ENCODE measurements at regions not wholly inside any gene's neighbourhood (a gene's known extent, or its start where the extent isn't known, plus 50 kb on each side); places are given as distances from the start of the nearest gene placed in this dataset.

- TF ChIP-seq, protein P1, sequence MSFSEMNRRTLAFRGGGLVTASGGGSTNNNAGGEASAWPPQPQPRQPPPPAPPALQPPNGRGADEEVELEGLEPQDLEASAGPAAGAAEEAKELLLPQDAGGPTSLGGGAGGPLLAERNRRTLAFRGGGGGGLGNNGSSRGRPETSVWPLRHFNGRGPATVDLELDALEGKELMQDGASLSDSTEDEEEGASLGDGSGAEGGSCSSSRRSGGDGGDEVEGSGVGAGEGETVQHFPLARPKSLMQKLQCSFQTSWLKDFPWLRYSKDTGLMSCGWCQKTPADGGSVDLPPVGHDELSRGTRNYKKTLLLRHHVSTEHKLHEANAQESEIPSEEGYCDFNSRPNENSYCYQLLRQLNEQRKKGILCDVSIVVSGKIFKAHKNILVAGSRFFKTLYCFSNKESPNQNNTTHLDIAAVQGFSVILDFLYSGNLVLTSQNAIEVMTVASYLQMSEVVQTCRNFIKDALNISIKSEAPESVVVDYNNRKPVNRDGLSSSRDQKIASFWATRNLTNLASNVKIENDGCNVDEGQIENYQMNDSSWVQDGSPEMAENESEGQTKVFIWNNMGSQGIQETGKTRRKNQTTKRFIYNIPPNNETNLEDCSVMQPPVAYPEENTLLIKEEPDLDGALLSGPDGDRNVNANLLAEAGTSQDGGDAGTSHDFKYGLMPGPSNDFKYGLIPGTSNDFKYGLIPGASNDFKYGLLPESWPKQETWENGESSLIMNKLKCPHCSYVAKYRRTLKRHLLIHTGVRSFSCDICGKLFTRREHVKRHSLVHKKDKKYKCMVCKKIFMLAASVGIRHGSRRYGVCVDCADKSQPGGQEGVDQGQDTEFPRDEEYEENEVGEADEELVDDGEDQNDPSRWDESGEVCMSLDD (CRISPR knock-in tag; IDR thresholded peaks at IDR 0.05; ENCODE audit: borderline replicate concordance): no peak
- TF ChIP-seq SP5 (CRISPR knock-in tag; IDR thresholded peaks at IDR 0.05; ENCODE audit: borderline replicate concordance, low read depth) (peak; percentile 98), FOXC1 (CRISPR knock-in tag; IDR thresholded peaks at IDR 0.05; ENCODE audit: borderline replicate concordance) (no peak), ZNF205 (CRISPR knock-in tag; IDR thresholded peaks at IDR 0.05) (no peak), ZNF616 (CRISPR knock-in tag; IDR thresholded peaks at IDR 0.05; ENCODE audit: low read depth) (no peak), NFE2L1 (CRISPR knock-in tag; IDR thresholded peaks at IDR 0.05; ENCODE audit: borderline replicate concordance) (no peak), CHD2 (IDR thresholded peaks at IDR 0.05; ENCODE audit: low read depth, low read length) (no peak), PLSCR1 (CRISPR knock-in tag; IDR thresholded peaks at IDR 0.05; ENCODE audit: borderline replicate concordance) (no peak), ZNF530 (CRISPR knock-in tag; IDR thresholded peaks at IDR 0.05; ENCODE audit: low read depth) (no peak), ZNF556 (CRISPR knock-in tag; IDR thresholded peaks at IDR 0.05; ENCODE audit: borderline replicate concordance) (no peak), ZNF12 (CRISPR knock-in tag; IDR thresholded peaks at IDR 0.05) (no peak), ZBTB7B (CRISPR knock-in tag; IDR thresholded peaks at IDR 0.05) (no peak; the same call in 1 of the 2 replicates), ZNF17 (CRISPR knock-in tag; IDR thresholded peaks at IDR 0.05) (no peak), MEIS2 (CRISPR knock-in tag; IDR thresholded peaks at IDR 0.05) (no peak), KDM1A (CRISPR knock-in tag; IDR thresholded peaks at IDR 0.05) (0 out of 2 replicates have a peak, but pooled peaks have one; percentile 23), GATA4 (IDR thresholded peaks at IDR 0.05; ENCODE audit: borderline replicate concordance, low read depth) (no peak), ZNF550 (CRISPR knock-in tag; IDR thresholded peaks at IDR 0.05; ENCODE audit: borderline replicate concordance) (no peak), POLR2G (IDR thresholded peaks at IDR 0.05; ENCODE audit: low read depth, low read length) (no peak), ETV5 (CRISPR knock-in tag; IDR thresholded peaks at IDR 0.05; ENCODE audit: borderline replicate concordance) (no peak)
- TF ChIP-seq, protein P2, sequence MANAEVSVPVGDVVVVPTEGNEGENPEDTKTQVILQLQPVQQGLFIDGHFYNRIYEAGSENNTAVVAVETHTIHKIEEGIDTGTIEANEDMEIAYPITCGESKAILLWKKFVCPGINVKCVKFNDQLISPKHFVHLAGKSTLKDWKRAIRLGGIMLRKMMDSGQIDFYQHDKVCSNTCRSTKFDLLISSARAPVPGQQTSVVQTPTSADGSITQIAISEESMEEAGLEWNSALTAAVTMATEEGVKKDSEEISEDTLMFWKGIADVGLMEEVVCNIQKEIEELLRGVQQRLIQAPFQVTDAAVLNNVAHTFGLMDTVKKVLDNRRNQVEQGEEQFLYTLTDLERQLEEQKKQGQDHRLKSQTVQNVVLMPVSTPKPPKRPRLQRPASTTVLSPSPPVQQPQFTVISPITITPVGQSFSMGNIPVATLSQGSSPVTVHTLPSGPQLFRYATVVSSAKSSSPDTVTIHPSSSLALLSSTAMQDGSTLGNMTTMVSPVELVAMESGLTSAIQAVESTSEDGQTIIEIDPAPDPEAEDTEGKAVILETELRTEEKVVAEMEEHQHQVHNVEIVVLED (CRISPR knock-in tag; IDR thresholded peaks at IDR 0.05; ENCODE audit: borderline replicate concordance): no peak
- TF ChIP-seq, protein P3, sequence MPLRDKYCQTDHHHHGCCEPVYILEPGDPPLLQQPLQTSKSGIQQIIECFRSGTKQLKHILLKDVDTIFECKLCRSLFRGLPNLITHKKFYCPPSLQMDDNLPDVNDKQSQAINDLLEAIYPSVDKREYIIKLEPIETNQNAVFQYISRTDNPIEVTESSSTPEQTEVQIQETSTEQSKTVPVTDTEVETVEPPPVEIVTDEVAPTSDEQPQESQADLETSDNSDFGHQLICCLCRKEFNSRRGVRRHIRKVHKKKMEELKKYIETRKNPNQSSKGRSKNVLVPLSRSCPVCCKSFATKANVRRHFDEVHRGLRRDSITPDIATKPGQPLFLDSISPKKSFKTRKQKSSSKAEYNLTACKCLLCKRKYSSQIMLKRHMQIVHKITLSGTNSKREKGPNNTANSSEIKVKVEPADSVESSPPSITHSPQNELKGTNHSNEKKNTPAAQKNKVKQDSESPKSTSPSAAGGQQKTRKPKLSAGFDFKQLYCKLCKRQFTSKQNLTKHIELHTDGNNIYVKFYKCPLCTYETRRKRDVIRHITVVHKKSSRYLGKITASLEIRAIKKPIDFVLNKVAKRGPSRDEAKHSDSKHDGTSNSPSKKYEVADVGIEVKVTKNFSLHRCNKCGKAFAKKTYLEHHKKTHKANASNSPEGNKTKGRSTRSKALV (CRISPR knock-in tag; IDR thresholded peaks at IDR 0.05): no peak
- TF ChIP-seq, protein P4, sequence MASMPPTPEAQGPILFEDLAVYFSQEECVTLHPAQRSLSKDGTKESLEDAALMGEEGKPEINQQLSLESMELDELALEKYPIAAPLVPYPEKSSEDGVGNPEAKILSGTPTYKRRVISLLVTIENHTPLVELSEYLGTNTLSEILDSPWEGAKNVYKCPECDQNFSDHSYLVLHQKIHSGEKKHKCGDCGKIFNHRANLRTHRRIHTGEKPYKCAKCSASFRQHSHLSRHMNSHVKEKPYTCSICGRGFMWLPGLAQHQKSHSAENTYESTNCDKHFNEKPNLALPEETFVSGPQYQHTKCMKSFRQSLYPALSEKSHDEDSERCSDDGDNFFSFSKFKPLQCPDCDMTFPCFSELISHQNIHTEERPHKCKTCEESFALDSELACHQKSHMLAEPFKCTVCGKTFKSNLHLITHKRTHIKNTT (CRISPR knock-in tag; IDR thresholded peaks at IDR 0.05): no peak
Observed at GRCh38 chr4:119707336-119707735, 78.7 kb upstream of the PDE5A start (continued).
